Hematopoietic multipotent progenitor cell treated with erythropoietin and hydrocortisone succinate and interleukin-3 and kit ligand, for 8 days (in vitro differentiated cells): ENCODE measurements at regions not wholly inside any gene's neighbourhood (a gene's known extent, or its start where the extent isn't known, plus 50 kb on each side); places are given as distances from the start of the nearest gene placed in this dataset.
"Not testable (repeated sequence)": the region's sequence is repeated elsewhere in the genome, so short reads cannot be mapped to it uniquely, and the experiment has no call there.

Source experiments
- DNase-seq: peaks from one replicate; pipeline ENCODE4 v3.0.0-alpha.2; 2015

DNA sequence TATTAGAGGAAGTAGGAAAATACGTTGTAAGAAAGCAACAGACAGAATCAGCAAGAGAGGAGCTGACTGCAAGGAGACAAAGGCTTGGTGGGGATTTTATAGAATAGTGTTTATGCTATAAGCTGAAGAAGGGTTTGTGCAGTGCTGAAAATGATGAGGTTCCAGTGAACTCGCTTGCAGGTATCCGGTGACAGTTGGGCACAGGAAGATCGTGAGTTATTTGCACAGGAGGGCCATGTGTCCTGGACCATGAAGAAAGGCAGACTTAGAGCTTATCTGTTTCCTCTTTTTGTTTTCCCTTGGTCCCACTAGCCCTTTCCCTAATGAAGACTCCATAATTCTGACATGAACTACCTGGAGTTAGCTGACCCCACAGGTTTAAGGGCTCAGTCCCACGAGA lies 61.4 kb downstream of the NXNL2 start:
- DNase-seq: no peak

DNA sequence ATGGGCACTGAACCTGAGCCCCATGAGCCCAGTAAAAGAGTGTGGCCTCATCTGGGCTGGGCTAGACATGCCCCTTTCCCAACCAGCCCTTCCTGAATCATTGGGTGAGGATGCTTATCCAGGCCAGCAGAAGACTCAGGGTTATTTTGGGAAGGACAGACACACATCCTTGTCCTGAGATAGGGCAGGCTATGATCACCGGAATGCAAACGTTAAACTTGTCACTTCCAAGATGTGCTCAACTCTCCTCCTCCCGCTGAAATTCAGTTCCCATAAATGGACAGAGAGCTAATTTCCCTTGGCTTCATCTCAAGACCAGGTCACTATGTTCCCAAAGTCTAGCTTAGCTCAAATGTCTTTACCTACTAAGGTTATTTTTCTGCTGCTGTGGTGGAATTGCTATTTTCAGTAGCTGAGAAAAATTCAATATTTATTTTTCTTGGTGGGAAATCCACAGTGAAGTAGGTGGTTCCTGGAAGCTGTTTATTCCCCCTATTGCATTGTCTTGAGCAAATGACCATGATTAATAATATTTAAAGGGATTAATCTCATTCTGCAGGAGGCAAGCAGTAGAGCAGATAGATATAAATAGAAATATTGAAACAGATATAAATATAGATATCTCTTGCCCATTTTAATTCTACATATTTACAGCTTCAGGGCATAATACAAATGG lies 70.0 kb downstream of the NXNL2 start:
- DNase-seq: no peak

DNA sequence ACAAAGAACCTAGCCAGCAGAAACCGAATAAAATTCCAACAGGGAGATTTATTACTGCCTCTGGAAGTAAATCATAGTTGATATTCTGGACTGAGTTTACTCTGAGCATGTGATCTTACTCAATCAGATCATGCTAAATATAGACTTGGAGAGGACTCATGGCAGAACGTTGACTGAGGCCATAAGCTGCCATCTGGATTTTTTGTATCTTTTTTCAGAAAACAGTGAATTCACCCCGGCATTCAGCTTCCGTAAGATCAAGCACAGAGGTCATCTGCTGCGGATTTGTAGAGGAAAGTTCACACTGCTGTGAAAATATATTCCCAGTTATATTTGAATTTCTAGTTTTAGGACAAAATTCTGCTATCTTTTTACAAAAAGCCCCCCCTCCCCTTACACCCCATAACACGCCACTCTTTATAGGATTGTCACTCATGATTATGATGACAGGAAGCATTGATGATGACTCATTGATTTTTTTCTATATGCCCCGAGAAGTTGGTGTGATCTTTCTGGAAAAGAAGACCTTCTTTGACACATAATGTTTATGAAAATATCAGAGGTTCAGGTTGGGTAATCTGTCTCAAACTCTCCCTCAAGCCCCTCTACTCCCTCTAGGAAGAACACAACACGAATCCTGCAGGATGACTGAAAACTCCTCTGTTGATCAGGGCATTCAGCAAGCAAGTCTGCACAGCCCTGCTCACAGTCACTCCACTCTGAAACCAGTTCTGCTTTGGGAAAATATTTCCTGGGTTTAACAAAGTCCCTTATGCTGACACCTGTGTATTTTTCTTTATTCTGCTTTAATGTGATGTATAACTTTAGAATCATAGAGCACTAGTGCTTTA lies 70.8 kb downstream of the NXNL2 start:
- DNase-seq: no peak

DNA sequence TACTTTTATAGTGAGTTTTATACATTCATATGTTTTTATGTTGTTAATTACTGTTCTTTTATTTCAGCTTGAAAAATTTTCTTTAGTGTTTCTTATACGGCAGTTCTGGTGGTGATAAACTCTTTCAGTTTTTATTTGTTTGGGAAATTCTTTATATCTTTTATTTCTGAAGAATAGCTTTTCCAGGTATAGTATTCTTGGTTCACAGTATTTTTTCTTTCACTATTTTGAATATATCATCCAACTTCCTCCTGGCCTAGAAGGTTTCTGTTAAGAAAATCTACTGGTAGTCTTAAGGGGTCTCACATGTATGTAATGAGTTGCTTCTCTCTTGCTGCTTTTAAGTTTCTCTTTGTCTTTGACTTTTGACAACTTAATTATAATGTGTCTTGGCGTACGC lies 79.4 kb downstream of the NXNL2 start:
- DNase-seq: no peak

DNA sequence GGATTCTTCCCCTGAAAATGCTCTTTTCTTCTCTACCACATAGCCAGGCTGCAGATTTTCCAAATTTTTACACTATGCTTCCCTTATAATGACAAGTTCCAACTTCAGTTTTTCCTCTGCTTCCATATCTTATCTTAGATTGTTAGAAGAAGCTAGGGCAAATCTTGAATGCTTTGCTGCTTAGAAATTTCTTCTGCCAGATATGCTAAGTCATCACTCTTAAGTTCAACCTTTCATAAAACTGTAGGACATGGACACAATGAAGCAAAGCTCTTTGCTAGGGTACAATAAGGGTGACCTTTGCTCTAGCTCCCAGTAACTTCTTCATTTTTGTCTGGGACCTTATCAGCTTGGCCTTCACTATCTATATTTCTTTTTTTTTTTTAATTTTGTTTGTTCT lies 88.7 kb downstream of the NXNL2 start:
- no peak for DNase-seq

DNA sequence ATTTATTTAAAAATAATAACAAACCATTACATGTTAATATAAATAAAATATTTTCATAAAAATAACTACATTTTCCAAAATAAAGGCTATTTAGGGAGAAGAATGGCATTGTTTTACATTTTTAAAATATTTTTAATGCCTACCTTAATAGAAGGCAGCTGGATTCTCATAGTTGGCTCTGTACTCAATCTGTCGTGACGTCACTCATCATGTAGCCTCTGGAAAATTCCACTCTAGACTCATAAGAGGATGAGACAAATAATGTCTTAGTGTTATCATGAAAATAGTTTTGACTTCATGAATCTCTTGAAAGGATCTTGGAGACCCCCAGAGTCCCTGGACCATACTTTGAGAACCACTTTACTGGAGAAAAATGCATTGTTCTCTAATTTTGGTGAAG lies 93.1 kb downstream of the NXNL2 start:
- no peak for DNase-seq

DNA sequence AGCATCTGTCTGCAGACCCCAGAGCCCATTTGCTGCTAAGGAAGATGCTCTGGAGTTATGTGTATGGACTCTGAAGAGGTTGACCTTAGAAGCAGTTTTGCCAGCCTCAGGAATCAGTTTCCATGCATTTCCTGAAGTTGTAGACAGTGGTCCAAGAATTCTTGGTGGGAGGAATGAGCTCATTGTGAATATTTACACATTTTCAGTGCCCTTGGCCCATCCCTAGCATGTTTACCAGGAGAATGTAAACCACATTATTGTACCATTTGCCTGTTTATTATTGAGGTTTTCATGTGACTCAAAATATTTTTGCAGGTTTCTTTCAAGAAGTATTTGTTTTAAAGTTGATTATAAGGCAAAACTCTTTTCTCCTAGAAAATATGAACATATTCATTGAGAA lies 93.8 kb downstream of the NXNL2 start:
- no peak for DNase-seq

DNA sequence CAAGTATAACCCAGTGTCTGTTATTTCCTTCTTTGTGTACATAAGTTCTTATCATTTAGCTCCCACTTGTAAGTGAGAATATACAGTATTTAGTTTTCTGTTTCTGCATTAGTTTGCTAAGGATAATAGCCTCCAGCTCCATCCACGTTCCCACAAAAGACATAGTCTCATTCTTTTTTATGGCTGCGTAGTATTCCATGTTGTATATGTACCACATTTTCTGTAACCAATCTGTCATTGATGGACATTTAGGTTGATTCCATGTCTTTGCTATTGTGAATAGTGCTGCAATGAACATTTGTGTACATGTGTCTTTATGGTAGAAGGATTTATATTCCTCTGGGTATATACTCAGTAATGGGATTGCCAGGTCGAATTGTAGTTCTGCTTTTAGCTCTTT lies 95.6 kb downstream of the NXNL2 start:
- not testable (repeated sequence) for DNase-seq

DNA sequence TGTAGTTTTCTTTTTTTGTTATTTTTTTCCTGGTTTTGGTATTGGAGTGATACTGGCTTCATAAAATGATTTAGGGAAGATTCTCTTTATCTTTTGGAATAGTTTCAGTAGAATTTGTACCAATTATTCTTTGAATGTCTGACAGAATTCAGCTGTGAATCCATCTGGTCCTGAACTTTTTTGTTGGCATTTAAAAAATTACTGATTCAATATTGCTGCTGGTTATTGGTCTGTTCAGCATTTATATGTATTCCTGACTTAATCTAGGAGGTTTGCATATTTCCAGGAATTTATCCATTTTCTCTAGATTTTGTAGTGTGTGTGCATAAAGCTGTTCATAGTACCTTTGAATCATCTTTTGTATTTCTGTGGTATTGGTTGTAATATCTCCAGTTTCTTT lies 100.2 kb downstream of the NXNL2 start:
- DNase-seq: no peak

DNA sequence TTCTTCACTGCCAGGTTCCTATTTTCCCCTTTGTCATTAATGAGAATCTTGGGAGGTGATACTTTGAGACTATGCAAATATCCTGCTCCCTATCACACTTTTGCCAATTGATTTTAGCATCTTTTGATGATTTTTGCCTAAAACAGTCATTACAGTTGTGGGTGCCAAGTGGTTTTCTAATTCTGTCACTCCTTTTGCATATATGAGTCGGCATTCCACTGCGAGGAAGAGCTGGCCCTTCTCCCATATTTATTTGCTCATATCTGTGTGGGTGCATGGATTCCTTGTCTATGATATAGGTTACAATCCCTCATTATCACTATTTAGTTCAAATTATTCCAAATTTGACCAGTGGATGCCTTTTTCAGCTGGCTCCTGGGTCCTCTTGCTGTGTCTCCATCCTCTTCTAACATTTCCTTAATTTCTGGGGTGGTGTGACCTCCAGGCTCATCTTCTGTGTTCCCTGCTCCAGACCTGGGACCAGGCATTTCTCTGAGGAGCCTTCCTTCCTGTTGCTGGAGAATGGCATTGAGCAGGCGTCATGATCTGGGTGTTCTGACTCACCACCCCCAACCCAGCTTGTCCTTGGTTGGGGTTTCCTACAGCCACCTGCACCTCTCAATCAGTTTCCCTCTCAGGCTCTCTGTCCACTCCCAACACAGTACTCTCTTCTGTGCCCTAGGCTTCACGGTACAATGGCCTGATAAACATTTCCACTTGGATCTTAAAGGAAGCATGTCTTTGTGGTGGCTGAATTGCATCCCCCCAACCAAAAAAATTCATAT lies 106.7 kb downstream of the NXNL2 start:
- no peak for DNase-seq

DNA sequence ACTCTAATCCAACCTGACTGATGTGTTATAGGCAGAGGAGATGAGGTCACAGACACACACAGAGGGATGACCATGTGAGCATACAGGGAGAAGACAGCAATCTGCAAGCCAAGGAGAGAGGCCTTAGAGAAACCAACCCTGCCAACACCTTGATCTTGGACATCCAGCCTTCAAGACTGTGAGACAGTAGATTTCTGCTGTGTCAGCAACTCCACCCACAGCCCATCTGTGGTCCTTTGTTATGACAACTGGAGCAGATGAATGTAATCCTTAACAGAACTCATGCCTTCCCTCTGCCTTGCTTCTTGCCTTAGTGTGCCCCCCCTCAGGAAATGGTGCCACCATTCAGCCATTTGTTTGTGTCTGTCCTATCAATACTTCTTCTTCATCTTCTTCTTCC lies 107.4 kb downstream of the NXNL2 start:
- DNase-seq: no peak

DNA sequence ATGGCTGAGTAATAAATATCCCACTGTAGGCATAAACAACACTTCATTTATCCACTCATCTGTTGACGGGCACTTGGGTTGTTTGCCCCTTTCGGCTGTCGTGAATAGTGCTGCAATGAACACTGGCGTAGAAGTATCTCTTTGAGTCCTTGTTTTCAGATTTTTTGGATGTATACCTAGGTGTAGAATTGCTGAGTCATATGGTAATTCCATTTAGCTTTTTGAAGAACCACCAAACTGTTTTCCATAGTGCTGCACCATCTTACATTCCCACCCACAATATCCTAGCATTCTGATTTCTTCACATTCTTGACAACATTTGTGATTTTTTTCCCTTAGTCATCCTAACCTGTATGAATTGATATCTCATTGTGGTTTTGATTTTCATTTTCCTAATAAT lies 109.0 kb downstream of the NXNL2 start:
- DNase-seq: no peak

DNA sequence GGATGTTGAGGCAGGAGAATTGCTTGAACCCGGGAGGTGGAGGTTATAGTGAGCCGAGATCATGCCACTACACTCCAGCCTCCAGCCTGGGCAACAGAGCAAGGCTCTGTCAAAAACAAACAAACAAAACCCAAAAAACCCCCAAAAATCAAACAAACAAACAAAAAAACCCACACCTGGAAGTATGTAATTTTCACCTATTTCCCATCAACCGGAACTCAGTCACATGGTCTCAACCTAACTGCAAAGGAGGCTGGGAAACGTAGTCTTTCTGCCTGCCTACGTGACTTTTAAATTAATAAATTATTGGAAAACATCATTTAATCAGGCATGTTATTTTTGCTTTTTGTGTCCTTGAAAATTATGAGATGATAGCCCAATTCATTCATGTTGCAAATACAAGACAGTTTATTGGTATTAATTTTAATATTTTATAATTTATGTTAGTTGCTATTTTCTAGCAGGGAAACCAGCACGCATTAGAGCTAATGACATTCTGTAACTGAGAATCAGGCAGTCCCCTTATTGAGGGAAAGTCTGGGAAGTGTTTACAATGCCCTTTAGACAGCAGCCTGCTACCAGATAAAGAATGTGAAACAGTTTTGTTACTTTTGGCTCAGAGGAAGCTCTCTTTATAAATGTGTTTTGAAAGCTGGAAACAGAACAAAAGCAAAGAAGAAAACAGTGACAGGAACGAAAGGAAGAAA lies 110.3 kb downstream of the NXNL2 start:
- DNase-seq: no peak

DNA sequence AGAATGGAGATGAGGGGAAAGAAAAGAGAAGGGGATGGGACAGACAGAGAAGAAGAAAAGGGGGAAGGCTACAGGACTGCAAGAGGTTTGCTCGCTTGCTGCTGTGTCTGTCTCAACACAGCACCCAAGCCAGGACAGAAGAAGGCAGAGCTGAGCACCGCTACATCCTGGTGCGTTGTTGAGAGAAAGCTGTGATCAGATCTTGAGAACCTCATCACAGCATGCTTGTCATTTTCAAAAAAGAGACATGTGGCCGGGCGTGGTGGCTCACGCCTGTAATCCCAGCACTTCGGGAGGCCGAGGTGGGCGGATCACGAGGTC lies 110.9 kb downstream of the NXNL2 start:
- no peak for DNase-seq

DNA sequence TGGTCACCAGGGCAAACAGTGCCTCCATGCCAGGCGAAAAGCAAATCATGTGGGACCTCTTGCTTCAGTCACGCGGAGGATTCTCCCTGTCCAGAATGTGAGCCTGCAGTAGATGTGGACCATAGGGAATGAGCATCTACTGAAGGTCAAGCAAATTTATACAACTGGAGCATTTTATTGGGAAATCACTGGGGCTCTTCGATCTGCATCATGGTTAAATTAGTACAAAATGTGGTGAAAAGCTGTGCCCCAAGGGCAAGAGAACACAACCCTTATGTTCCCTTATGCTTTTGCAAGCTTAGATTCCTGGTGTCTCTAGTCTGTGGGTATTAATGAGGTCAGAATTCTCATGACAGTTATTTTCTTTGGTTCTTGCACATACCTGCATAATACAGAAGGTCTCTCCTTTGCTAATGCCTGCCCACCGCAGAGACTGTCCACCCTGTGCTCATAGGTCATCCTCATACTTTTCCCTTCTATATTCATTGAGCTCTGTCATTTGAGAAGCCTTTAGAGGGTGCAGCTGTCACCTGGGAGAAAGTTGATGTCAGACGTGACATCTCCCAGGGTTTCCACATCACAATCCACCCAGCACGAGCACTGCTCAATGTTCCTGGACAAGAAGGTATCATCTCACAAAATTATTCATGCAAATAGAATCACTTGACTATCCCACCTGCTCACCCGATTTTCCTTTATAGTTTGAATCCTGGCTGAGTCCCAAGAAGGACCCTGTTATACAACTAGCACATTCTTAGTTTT lies 111.7 kb downstream of the NXNL2 start:
- DNase-seq: no peak

DNA sequence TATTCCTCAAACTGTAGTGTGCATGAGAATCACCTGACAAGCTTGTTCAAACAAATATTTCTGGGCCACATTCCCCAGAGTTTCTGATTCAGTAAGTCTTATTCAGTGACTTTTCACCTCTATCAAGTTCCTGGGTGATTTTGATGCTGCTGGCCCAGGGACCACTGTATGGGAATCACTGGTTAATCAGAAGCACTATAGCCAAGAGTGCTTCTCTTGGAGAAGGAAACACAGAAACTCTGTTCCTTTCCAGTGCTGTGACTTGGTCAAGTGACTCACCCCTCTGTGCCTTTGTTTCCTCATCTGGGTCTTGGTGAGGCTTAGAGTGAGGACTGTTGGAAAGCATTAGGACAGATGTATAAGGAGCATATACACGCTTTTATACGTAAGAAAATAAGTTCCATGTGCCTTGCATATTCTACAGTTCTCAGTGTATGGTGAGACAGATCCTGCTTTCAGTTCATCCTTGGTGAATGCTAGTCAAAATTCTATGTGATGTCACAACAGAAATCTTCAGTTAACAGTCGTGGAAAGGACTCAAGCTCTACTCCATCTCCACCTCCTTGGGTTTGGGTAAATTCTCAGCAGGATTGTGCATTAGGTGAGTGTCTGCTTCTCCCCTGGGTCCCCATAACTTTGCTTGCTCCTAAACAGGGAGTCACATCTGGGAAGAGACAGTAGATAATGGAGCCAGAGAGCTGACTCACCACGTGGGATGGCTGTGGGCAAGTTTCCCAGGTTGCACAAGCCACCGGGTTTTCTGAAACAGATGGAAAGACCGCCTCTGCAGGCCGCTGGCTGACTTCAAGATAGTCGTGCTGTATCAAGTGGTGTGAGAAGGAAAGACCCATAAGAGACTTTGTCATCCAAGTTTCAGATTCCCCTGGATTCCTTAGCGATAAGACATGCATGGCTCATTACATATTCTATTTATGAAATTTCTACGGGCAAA lies 117.0 kb downstream of the NXNL2 start:
- no peak for DNase-seq

DNA sequence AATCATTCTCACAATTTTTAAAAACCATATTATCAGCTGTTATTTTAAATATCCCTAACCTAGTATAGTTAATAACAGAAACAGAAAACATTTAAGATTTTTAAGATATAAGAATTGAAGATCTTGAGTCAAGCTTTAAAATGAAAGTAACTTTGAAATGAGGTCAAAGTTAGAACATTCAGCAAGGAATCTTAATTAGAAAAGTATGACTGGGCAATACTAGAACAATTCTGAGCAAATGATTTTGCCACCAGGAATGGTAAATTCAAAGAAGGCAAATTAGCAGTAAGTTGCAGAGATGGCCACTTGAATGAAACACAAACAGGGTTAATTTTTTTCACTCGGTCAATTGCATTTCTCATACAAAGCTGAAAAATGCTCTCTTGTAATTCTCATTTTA lies 117.9 kb downstream of the NXNL2 start:
- no peak for DNase-seq

DNA sequence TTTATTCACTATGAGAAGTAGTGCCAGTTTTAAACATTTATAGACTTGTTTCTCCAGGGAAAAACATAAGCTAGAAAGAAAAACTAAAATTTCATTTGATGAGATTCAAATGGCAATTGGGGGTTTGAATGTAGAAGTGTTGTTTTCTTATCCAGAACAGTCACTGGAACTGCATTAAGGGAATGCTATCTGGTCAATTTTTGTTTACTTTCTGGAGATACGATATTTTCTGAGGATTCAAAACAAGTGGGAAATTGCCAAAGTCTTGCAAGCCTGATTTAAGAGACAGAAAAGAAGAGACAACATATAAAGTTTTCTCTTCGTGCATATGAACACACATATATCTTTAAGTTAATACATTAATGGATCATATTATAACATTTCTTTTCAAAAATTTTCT lies 118.4 kb downstream of the NXNL2 start:
- DNase-seq: no peak

DNA sequence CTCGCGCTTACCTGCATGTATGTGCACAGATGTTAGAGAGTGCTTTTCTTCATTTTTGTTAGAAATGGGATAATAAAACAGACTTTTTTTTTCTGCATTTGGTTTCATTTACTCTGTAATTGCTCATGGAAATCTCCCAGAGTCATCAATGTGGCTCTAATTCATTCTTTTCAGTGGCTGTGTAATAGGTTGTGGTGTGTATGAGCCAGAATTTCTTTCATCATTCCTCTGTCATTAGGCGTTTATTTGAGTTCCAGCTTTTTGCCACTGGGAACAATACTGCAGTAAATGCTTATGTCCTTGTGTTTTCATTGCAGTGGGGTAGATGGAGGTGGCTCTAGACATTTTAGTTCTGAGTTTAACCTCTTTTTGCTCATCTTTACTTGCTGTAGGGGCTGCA lies 118.9 kb downstream of the NXNL2 start:
- DNase-seq: no peak

DNA sequence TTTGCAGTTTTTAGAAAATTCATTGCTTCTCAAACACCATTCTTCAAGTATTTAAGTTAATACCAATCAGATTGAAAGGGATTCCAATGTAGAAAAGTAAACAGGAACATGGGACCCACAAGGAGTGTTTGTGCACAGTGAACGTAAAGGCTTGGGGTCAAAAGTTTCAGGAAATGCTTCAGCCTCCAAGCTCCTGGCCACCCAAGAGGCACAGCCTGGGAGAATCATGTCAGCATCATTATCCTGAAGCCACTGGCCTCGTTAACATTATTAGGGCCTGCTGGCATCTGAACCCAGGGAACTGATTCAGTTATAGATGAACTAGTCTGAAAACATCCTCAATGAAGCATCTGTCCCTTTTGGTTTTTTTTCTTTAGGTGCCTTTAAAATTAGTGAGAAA lies 122.9 kb downstream of the NXNL2 start:
- no peak for DNase-seq

DNA sequence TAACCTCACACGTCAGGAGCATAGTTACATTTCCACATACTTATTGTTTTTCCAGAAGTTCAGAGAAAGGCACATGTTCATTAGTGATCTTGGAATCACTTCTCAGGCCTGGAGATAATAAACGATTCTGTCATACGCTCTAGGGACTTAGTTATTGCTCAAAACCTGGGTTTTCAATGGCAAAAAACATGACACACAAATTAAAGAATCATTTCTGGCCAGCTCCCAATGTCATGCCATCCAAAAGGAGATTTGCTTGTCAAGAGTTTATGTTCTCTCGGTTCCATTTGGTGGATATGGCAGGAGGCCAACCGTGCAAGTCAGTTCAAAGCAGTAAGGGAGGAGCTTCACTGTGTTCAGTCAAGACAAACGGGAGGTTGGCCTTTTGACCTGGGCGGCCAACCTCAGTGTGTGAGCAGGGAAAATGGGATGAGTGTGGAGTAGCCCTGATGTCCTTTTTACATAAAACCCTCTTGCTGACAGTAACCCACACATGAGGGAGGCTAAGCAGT lies 123.4 kb downstream of the NXNL2 start:
- no peak for DNase-seq
